Activated CD4-positive, alpha-beta T cell treated with anti-CD3 and anti-CD28 coated beads, Interleukin-2, amount 10 ng/mL, durations not matched to agents 24 days and 14 days (primary cell): ENCODE measurements at regions not wholly inside any gene's neighbourhood (a gene's known extent, or its start where the extent isn't known, plus 50 kb on each side); places are given as distances from the start of the nearest gene placed in this dataset.

Experiments used
- DNase-seq: peaks from one replicate; pipeline ENCODE4 v3.0.0; 2022
- H3K27ac Mint-ChIP-seq: one replicate; pipeline ENCODE4 v1.8.0; 2022; ENCODE audit warnings: mild to moderate bottlenecking, mixed read lengths
- H3K27me3 Mint-ChIP-seq: one replicate; pipeline ENCODE4 v1.8.0; 2022; ENCODE audit warnings: mixed read lengths
- H3K36me3 Mint-ChIP-seq: one replicate; pipeline ENCODE4 v1.8.0; 2022; ENCODE audit warnings: low read depth, mild to moderate bottlenecking, mixed read lengths
- H3K4me1 Mint-ChIP-seq: one replicate; pipeline ENCODE4 v1.8.0; 2021; ENCODE audit warnings: mixed read lengths
- H3K4me3 Mint-ChIP-seq: one replicate; pipeline ENCODE4 v1.8.0; 2022; ENCODE audit warnings: mild to moderate bottlenecking, moderate library complexity, mixed read lengths
- H3K9me3 Mint-ChIP-seq: one replicate; pipeline ENCODE4 v1.8.0; 2021; ENCODE audit warnings: mixed read lengths
- intact Hi-C: fragments of 100-400 bp; cut with micrococcal nuclease; formaldehyde crosslinking; loops from one replicate; pipeline ENCODE4 v1.15.1; 2023

- Mint-ChIP-seq H3K4me3 (no peak overlapping the region), H3K27ac (no peak overlapping the region), H3K9me3 (no peaks in the 10 kb centered on the region), H3K4me1 (no peaks in the 10 kb centered on the region), H3K36me3 (no peaks in the 10 kb centered on the region), H3K27me3 (peaks cover 2% of the 10 kb centered on the region)
- no peak for DNase-seq
- intact Hi-C loops = no loop called here
Observed at GRCh38 chr16:66170989-66171388, 195.5 kb upstream of the CDH5 start.

- no peak for DNase-seq
- Mint-ChIP-seq H3K4me1 (no peaks in the 10 kb centered on the region), H3K27ac (no peak overlapping the region), H3K9me3 (no peaks in the 10 kb centered on the region), H3K4me3 (no peak overlapping the region), H3K27me3 (peaks cover 2% of the 10 kb centered on the region), H3K36me3 (no peaks in the 10 kb centered on the region)
- intact Hi-C loops = no loop called here
Observed at GRCh38 chr16:66169817-66170216, 196.7 kb upstream of the CDH5 start.

- intact Hi-C loops = no loop called here
- Mint-ChIP-seq H3K4me3 (no peak overlapping the region), H3K4me1 (no peaks in the 10 kb centered on the region), H3K27me3 (peaks cover 2% of the 10 kb centered on the region), H3K36me3 (no peaks in the 10 kb centered on the region), H3K27ac (no peak overlapping the region), H3K9me3 (no peaks in the 10 kb centered on the region)
- DNase-seq = no peak
Observed at GRCh38 chr16:66168777-66169176, 197.7 kb upstream of the CDH5 start.

GRCh38 chr16:66167564-66168291 lies 198.8 kb upstream of the CDH5 start:
- H3K9me3 Mint-ChIP-seq = no peaks in the 10 kb centered on the region
- H3K27ac Mint-ChIP-seq = no peak overlapping the region
- H3K4me3 Mint-ChIP-seq = no peak overlapping the region
- DNase-seq = no peak
- H3K4me1 Mint-ChIP-seq = no peaks in the 10 kb centered on the region
- peaks cover 2% of the 10 kb centered on the region for H3K27me3 Mint-ChIP-seq
- H3K36me3 Mint-ChIP-seq = no peaks in the 10 kb centered on the region
- intact Hi-C loops = no loop called here

- intact Hi-C loops = no loop called here
- H3K4me3 Mint-ChIP-seq = no peak overlapping the region
- no peak for DNase-seq
- H3K4me1 Mint-ChIP-seq = no peaks in the 10 kb centered on the region
- peaks cover 2% of the 10 kb centered on the region for H3K27me3 Mint-ChIP-seq
- H3K27ac Mint-ChIP-seq = no peak overlapping the region
- H3K9me3 Mint-ChIP-seq = no peaks in the 10 kb centered on the region
- H3K36me3 Mint-ChIP-seq = no peaks in the 10 kb centered on the region
Observed at GRCh38 chr16:66166490-66166889, 200.0 kb upstream of the CDH5 start.

- Mint-ChIP-seq H3K9me3 (no peaks in the 10 kb centered on the region), H3K27ac (no peak overlapping the region), H3K4me1 (no peaks in the 10 kb centered on the region), H3K36me3 (no peaks in the 10 kb centered on the region), H3K4me3 (no peak overlapping the region), H3K27me3 (peaks cover 2% of the 10 kb centered on the region)
- intact Hi-C loops = no loop called here
- no peak for DNase-seq
Observed at GRCh38 chr16:66165879-66166278, 200.6 kb upstream of the CDH5 start.

- no peak for DNase-seq
- Mint-ChIP-seq H3K27ac (no peak overlapping the region), H3K4me3 (no peak overlapping the region), H3K27me3 (peaks cover 2% of the 10 kb centered on the region), H3K9me3 (no peaks in the 10 kb centered on the region), H3K4me1 (no peaks in the 10 kb centered on the region), H3K36me3 (no peaks in the 10 kb centered on the region)
- intact Hi-C loops = no loop called here
Observed at GRCh38 chr16:66164581-66165247, 201.8 kb upstream of the CDH5 start.

GRCh38 chr16:66162821-66163220 lies 203.7 kb upstream of the CDH5 start:
- DNase-seq = no peak
- Mint-ChIP-seq H3K27ac (no peak overlapping the region), H3K4me1 (no peaks in the 10 kb centered on the region), H3K27me3 (no peaks in the 10 kb centered on the region), H3K4me3 (no peak overlapping the region), H3K9me3 (no peaks in the 10 kb centered on the region), H3K36me3 (no peaks in the 10 kb centered on the region)
- intact Hi-C loops = no loop called here

- Mint-ChIP-seq H3K36me3 (no peaks in the 10 kb centered on the region), H3K27ac (no peak overlapping the region), H3K9me3 (no peaks in the 10 kb centered on the region), H3K27me3 (no peaks in the 10 kb centered on the region), H3K4me3 (no peak overlapping the region), H3K4me1 (no peaks in the 10 kb centered on the region)
- DNase-seq = no peak
- intact Hi-C loops = no loop called here
Observed at GRCh38 chr16:66161942-66162341, 204.5 kb upstream of the CDH5 start.

GRCh38 chr16:66161269-66161668 lies 205.2 kb upstream of the CDH5 start:
- peaks cover 4% of the 10 kb centered on the region for H3K9me3 Mint-ChIP-seq

GRCh38 chr16:66159987-66160386 lies 206.5 kb upstream of the CDH5 start:
- no peak for DNase-seq
- peaks cover 2% of the 10 kb centered on the region for H3K27me3 Mint-ChIP-seq
- intact Hi-C loops = no loop called here
- H3K36me3 Mint-ChIP-seq = no peaks in the 10 kb centered on the region
- H3K4me3 Mint-ChIP-seq = no peak overlapping the region
- H3K27ac Mint-ChIP-seq = no peak overlapping the region
- no peaks in the 10 kb centered on the region for H3K4me1 Mint-ChIP-seq
- peaks cover 7% of the 10 kb centered on the region for H3K9me3 Mint-ChIP-seq

More at GRCh38 chr16:66161269-66161668, 205.2 kb upstream of the CDH5 start:
- DNase-seq = no peak
- intact Hi-C loops = no loop called here
- Mint-ChIP-seq H3K27me3 (no peaks in the 10 kb centered on the region), H3K4me1 (no peaks in the 10 kb centered on the region), H3K36me3 (no peaks in the 10 kb centered on the region), H3K27ac (no peak overlapping the region), H3K4me3 (no peak overlapping the region)

GRCh38 chr16:66156538-66156937 lies 210.0 kb upstream of the CDH5 start:
- intact Hi-C loops = no loop called here
- Mint-ChIP-seq H3K27me3 (peaks cover 2% of the 10 kb centered on the region), H3K4me3 (no peak overlapping the region), H3K36me3 (no peaks in the 10 kb centered on the region), H3K9me3 (peaks cover 7% of the 10 kb centered on the region), H3K4me1 (peaks cover 3% of the 10 kb centered on the region), H3K27ac (no peak overlapping the region)
- no peak for DNase-seq

GRCh38 chr16:66155933-66156332 lies 210.6 kb upstream of the CDH5 start:
- DNase-seq = no peak
- no peaks in the 10 kb centered on the region for H3K36me3 Mint-ChIP-seq
- no peak overlapping the region for H3K4me3 Mint-ChIP-seq
- H3K27me3 Mint-ChIP-seq = peaks cover 2% of the 10 kb centered on the region
- intact Hi-C loops = no loop called here
- no peak overlapping the region for H3K27ac Mint-ChIP-seq
- H3K9me3 Mint-ChIP-seq = peaks cover 7% of the 10 kb centered on the region
- peaks cover 6% of the 10 kb centered on the region for H3K4me1 Mint-ChIP-seq

GRCh38 chr16:66154801-66155200 lies 211.7 kb upstream of the CDH5 start:
- H3K4me3 Mint-ChIP-seq = no peak overlapping the region
- no peak overlapping the region for H3K27ac Mint-ChIP-seq
- H3K4me1 Mint-ChIP-seq = peaks cover 13% of the 10 kb centered on the region
- DNase-seq = no peak
- intact Hi-C loops = no loop called here
- H3K27me3 Mint-ChIP-seq = peaks cover 6% of the 10 kb centered on the region
- no peaks in the 10 kb centered on the region for H3K36me3 Mint-ChIP-seq
- peaks cover 12% of the 10 kb centered on the region for H3K9me3 Mint-ChIP-seq
